Fibroblast of the conjunctiva (primary cell): ENCODE measurements at regions not wholly inside any gene's neighbourhood (a gene's known extent, or its start where the extent isn't known, plus 50 kb on each side); places are given as distances from the start of the nearest gene placed in this dataset.

Experiments
- DNase-seq: peaks from one replicate; pipeline ENCODE4 v3.0.0-alpha.2; 2010; ENCODE audit warnings: low read depth

- DNase-seq: no peak
Observed at GRCh38 chr14:38309522-38310277, 53.8 kb upstream of the CLEC14A start.
